GM21737 (cell line): ENCODE measurements at regions not wholly inside any gene's neighbourhood (a gene's known extent, or its start where the extent isn't known, plus 50 kb on each side); places are given as distances from the start of the nearest gene placed in this dataset.
"Not testable (repeated sequence)": the region's sequence is repeated elsewhere in the genome, so short reads cannot be mapped to it uniquely, and the experiment has no call there.

Experiments
- ATAC-seq: cut with Tn5 transposase; IDR thresholded peaks from one replicate; pipeline ENCODE4 v1.9.1; 2021; ENCODE audit warnings: mild to moderate bottlenecking, moderate library complexity; ENCODE audit not compliant: unreplicated experiment

GRCh38 chrX:150118476-150118875 is 180.2 kb upstream of the EOLA2 start:
- no peak for ATAC-seq

- no peak for ATAC-seq
Measured at GRCh38 chrX:150119323-150119722, 181.0 kb upstream of the EOLA2 start.

- ATAC-seq: not testable (repeated sequence)
Measured at GRCh38 chrX:150125045-150125444, 186.8 kb upstream of the EOLA2 start.

- no peak for ATAC-seq
Measured at GRCh38 chrX:150127216-150127615, 188.9 kb upstream of the EOLA2 start.

GRCh38 chrX:150143721-150144440 is 205.6 kb upstream of the EOLA2 start:
- ATAC-seq: no peak

- ATAC-seq: no peak
Measured at GRCh38 chrX:150146271-150146896, 208.1 kb upstream of the EOLA2 start.

GRCh38 chrX:150148749-150149672 is 210.7 kb upstream of the EOLA2 start:
- no peak for ATAC-seq

- no peak for ATAC-seq
Measured at GRCh38 chrX:150150076-150150779, 211.9 kb upstream of the EOLA2 start.

GRCh38 chrX:150150780-150151125 is 212.4 kb upstream of the MAMLD1 start:
- no peak for ATAC-seq

GRCh38 chrX:150152036-150152435 is 211.1 kb upstream of the MAMLD1 start:
- ATAC-seq: no peak

- no peak for ATAC-seq
Measured at GRCh38 chrX:150152546-150152945, 210.6 kb upstream of the MAMLD1 start.

GRCh38 chrX:150155436-150156035 is 207.6 kb upstream of the MAMLD1 start:
- no peak for ATAC-seq

- no peak for ATAC-seq
Measured at GRCh38 chrX:150156615-150157014, 206.5 kb upstream of the MAMLD1 start.

- no peak for ATAC-seq
Measured at GRCh38 chrX:150157291-150157690, 205.8 kb upstream of the MAMLD1 start.

- no peak for ATAC-seq
Measured at GRCh38 chrX:150158554-150159332, 204.4 kb upstream of the MAMLD1 start.

- ATAC-seq: no peak
Measured at GRCh38 chrX:150159537-150159936, 203.6 kb upstream of the MAMLD1 start.

GRCh38 chrX:150160656-150161055 is 202.5 kb upstream of the MAMLD1 start:
- ATAC-seq: no peak

GRCh38 chrX:150161193-150161592 is 201.9 kb upstream of the MAMLD1 start:
- ATAC-seq: no peak

- ATAC-seq: no peak
Measured at GRCh38 chrX:150162141-150162540, 201.0 kb upstream of the MAMLD1 start.
